Cardiac fibroblast (primary cell): ENCODE measurements at regions not wholly inside any gene's neighbourhood (a gene's known extent, or its start where the extent isn't known, plus 50 kb on each side); places are given as distances from the start of the nearest gene placed in this dataset.

Source experiments
- DNase-seq, 2 donors: peaks; one replicate each; pipeline versions ENCODE4 v3.0.0 to v3.0.0-alpha.2; 2010; ENCODE audit warnings: low read depth in 2 of 2
- H3K4me3 ChIP-seq, 2 donors: replicated peaks in 1 of 2; 1 replicate in 1 of 2; 2 replicates in 1 of 2; pipeline ENCODE4 v1.5.1; 2011; ENCODE audit warnings: low read depth in 2 of 2, low read length in 2 of 2, mild to moderate bottlenecking in 2 of 2, moderate library complexity in 1 of 2
- CTCF ChIP-seq: IDR thresholded peaks from one replicate; pipeline ENCODE4 v1.5.1; 2011; ENCODE audit warnings: low read depth, mild to moderate bottlenecking, low read length, inconsistent platforms

- H3K4me3 ChIP-seq, result no peak overlapping the region
- TF ChIP-seq CTCF, result no peak
- DNase-seq, result no peak
Measured at GRCh38 chr3:167109746-167110145, 270.4 kb downstream of the ZBBX start.

GRCh38 chr3:167106456-167106855 is 273.6 kb downstream of the ZBBX start:
- no peak for TF ChIP-seq CTCF
- no peak for DNase-seq
- no peak overlapping the region for H3K4me3 ChIP-seq

GRCh38 chr3:167102071-167102470 is 278.0 kb downstream of the ZBBX start:
- no peak for TF ChIP-seq CTCF
- H3K4me3 ChIP-seq, result no peak overlapping the region
- no peak for DNase-seq

GRCh38 chr3:167100651-167101050 is 279.4 kb downstream of the ZBBX start:
- no peak for DNase-seq
- TF ChIP-seq CTCF, result no peak
- no peak overlapping the region for H3K4me3 ChIP-seq

GRCh38 chr3:167100200-167100599 is 279.9 kb downstream of the ZBBX start:
- no peak for DNase-seq
- no peak overlapping the region for H3K4me3 ChIP-seq
- TF ChIP-seq CTCF, result no peak

GRCh38 chr3:167095976-167096375 is 284.1 kb downstream of the ZBBX start:
- DNase-seq, result no peak
- no peak overlapping the region for H3K4me3 ChIP-seq
- no peak for TF ChIP-seq CTCF

GRCh38 chr3:167094632-167095031 is 285.5 kb downstream of the ZBBX start:
- TF ChIP-seq CTCF, result no peak
- no peak overlapping the region for H3K4me3 ChIP-seq
- no peak for DNase-seq
